GM19397 (cell line): ENCODE measurements at regions not wholly inside any gene's neighbourhood (a gene's known extent, or its start where the extent isn't known, plus 50 kb on each side); places are given as distances from the start of the nearest gene placed in this dataset.
A peak's percentile ranks its signal among the peaks of the same experiment; 100 is the strongest.

Experiments
- ATAC-seq: cut with Tn5 transposase; IDR thresholded peaks from one replicate; pipeline ENCODE4 v1.9.1; 2021; ENCODE audit warnings: mild to moderate bottlenecking, moderate library complexity; ENCODE audit not compliant: unreplicated experiment

- no peak for ATAC-seq
Measured at GRCh38 chr2:111698089-111698488, 185.9 kb downstream of the ANAPC1 start.

GRCh38 chr2:111698743-111699554 is 185.0 kb downstream of the ANAPC1 start:
- ATAC-seq: no peak

GRCh38 chr2:111701266-111701665 is 182.7 kb downstream of the ANAPC1 start:
- ATAC-seq: no peak

GRCh38 chr2:111701798-111702118 is 182.2 kb downstream of the ANAPC1 start:
- ATAC-seq: no peak

- ATAC-seq: no peak
Measured at GRCh38 chr2:111702119-111702803, 181.7 kb downstream of the ANAPC1 start.

- ATAC-seq: no peak
Measured at GRCh38 chr2:111702804-111703196, 181.2 kb downstream of the ANAPC1 start.

- ATAC-seq: no peak
Measured at GRCh38 chr2:111703759-111704158, 180.2 kb downstream of the ANAPC1 start.

- no peak for ATAC-seq
Measured at GRCh38 chr2:111704246-111704645, 179.7 kb downstream of the ANAPC1 start.

- peak; percentile 27 for ATAC-seq
Measured at GRCh38 chr2:111705239-111705638, 178.8 kb downstream of the ANAPC1 start.

GRCh38 chr2:111705711-111706336 is 178.2 kb downstream of the ANAPC1 start:
- ATAC-seq: peak; percentile 89

- no peak for ATAC-seq
Measured at GRCh38 chr2:111706481-111707001, 177.5 kb downstream of the ANAPC1 start.

- no peak for ATAC-seq
Measured at GRCh38 chr2:111707700-111708099, 176.3 kb downstream of the ANAPC1 start.

GRCh38 chr2:111708476-111709180 is 175.4 kb downstream of the ANAPC1 start:
- no peak for ATAC-seq

- no peak for ATAC-seq
Measured at GRCh38 chr2:111709321-111709720, 174.7 kb downstream of the ANAPC1 start.

GRCh38 chr2:111710085-111710484 is 173.9 kb downstream of the ANAPC1 start:
- ATAC-seq: no peak

- no peak for ATAC-seq
Measured at GRCh38 chr2:111710613-111711012, 173.4 kb downstream of the ANAPC1 start.

GRCh38 chr2:111711270-111711669 is 172.7 kb downstream of the ANAPC1 start:
- ATAC-seq: no peak

- no peak for ATAC-seq
Measured at GRCh38 chr2:111712361-111712760, 171.6 kb downstream of the ANAPC1 start.

- ATAC-seq: no peak
Measured at GRCh38 chr2:111712940-111713515, 171.0 kb downstream of the ANAPC1 start.

- ATAC-seq: no peak
Measured at GRCh38 chr2:111715987-111716904, 167.7 kb downstream of the ANAPC1 start.
